ENCODE measurements at regions not wholly inside any gene's neighbourhood (a gene's known extent, or its start where the extent isn't known, plus 50 kb on each side); places are given as distances from the start of the nearest gene placed in this dataset.

GRCh38 chr19:27881213-27881612 is 1331.7 kb downstream of the UQCRFS1 start:
- H3K27me3 ChIP-seq (replicated peaks in 1 of 2; ENCODE audit: control insufficient read depth in 2 of 2, extremely low read depth in 1 of 2, insufficient read depth in 2 of 2, low read length in 1 of 2) = no peaks in the 10 kb centered on the region
- H3K4me3 Mint-ChIP-seq = no peak overlapping the region
- DNase-seq = no peak

GRCh38 chr19:27876976-27877512 is 1335.9 kb downstream of the UQCRFS1 start:
- H3K36me3 Mint-ChIP-seq = no peaks in the 10 kb centered on the region

More at GRCh38 chr19:27881213-27881612, 1331.7 kb downstream of the UQCRFS1 start:
- H3K4me1 Mint-ChIP-seq = no peaks in the 10 kb centered on the region
- H3K27me3 Mint-ChIP-seq = no peaks in the 10 kb centered on the region
- H3K9me3 Mint-ChIP-seq = peaks cover 13 to 20% (median 18%) of the 10 kb centered on the region in 3 donors
- ChIA-PET CTCF (no interaction called here), POLR2A (no interaction called here)
- whole genome bisulfite sequencing (ENCODE audit: insufficient coverage) = no CpG with 5 or more reads among the region's 3 CpGs
- ATAC-seq (replicated peaks in 1 of 4) = no peak
- Histone ChIP-seq H3K9me3 (no peaks in the 10 kb centered on the region), H3K4me1 (ENCODE audit: control insufficient read depth in 1 of 2, extremely low read depth in 1 of 2, insufficient read depth in 2 of 2, low read length in 2 of 2) (no peaks in the 10 kb centered on the region), H3K4me3 (ENCODE audit: control insufficient read depth in 1 of 2, extremely low read depth in 1 of 2, low read length in 1 of 2) (no peak overlapping the region), H3K27ac (ENCODE audit: low read length) (no peak overlapping the region), H3K36me3 (ENCODE audit: control insufficient read depth in 2 of 2, extremely low read depth in 1 of 2, insufficient read depth in 1 of 2, low read length in 1 of 2) (no peaks in the 10 kb centered on the region)
- no peak overlapping the region for H3K27ac Mint-ChIP-seq
- no peaks in the 10 kb centered on the region for H3K36me3 Mint-ChIP-seq

GRCh38 chr19:27876489-27876888 is 1336.5 kb downstream of the UQCRFS1 start:
- CTCF ChIA-PET = no interaction called here
- no CpG with 5 or more reads among the region's 3 CpGs for WGBS (ENCODE audit: insufficient coverage)
- ATAC-seq (replicated peaks in 1 of 4) (no peak), DNase-seq (no peak)
- H3K4me1 Mint-ChIP-seq = no peaks in the 10 kb centered on the region
- H3K4me3 ChIP-seq (ENCODE audit: control insufficient read depth in 1 of 2, extremely low read depth in 1 of 2, low read length in 1 of 2) = no peak overlapping the region
- no peaks in the 10 kb centered on the region for H3K9me3 ChIP-seq
- no peaks in the 10 kb centered on the region for H3K36me3 ChIP-seq (ENCODE audit: control insufficient read depth in 2 of 2, extremely low read depth in 1 of 2, insufficient read depth in 1 of 2, low read length in 1 of 2)
- H3K27ac Mint-ChIP-seq = no peak overlapping the region
- H3K9me3 Mint-ChIP-seq = peaks cover 6 to 15% (median 9%) of the 10 kb centered on the region in 3 donors
- no peaks in the 10 kb centered on the region for H3K36me3 Mint-ChIP-seq
- no peak overlapping the region for H3K27ac ChIP-seq (ENCODE audit: low read length)
- no peak overlapping the region for H3K4me3 Mint-ChIP-seq
- POLR2A ChIA-PET = no interaction called here
- H3K4me1 ChIP-seq (ENCODE audit: control insufficient read depth in 1 of 2, extremely low read depth in 1 of 2, insufficient read depth in 2 of 2, low read length in 2 of 2) = no peaks in the 10 kb centered on the region
- H3K27me3 ChIP-seq (replicated peaks in 1 of 2; ENCODE audit: control insufficient read depth in 2 of 2, extremely low read depth in 1 of 2, insufficient read depth in 2 of 2, low read length in 1 of 2) = no peaks in the 10 kb centered on the region
- H3K27me3 Mint-ChIP-seq = no peaks in the 10 kb centered on the region

More at GRCh38 chr19:27876976-27877512, 1335.9 kb downstream of the UQCRFS1 start:
- ATAC-seq (replicated peaks in 1 of 4) = no peak
- H3K4me1 Mint-ChIP-seq = no peaks in the 10 kb centered on the region
- no peaks in the 10 kb centered on the region for H3K9me3 ChIP-seq
- no peak overlapping the region for H3K4me3 ChIP-seq (ENCODE audit: control insufficient read depth in 1 of 2, extremely low read depth in 1 of 2, low read length in 1 of 2)
- H3K9me3 Mint-ChIP-seq = peaks cover 5 to 14% (median 9%) of the 10 kb centered on the region in 3 donors
- no peak overlapping the region for H3K27ac Mint-ChIP-seq
- POLR2A ChIA-PET = no interaction called here
- H3K27me3 Mint-ChIP-seq = no peaks in the 10 kb centered on the region
- CTCF ChIA-PET = no interaction called here
- no peaks in the 10 kb centered on the region for H3K27me3 ChIP-seq (replicated peaks in 1 of 2; ENCODE audit: control insufficient read depth in 2 of 2, extremely low read depth in 1 of 2, insufficient read depth in 2 of 2, low read length in 1 of 2)
- no peak overlapping the region for H3K27ac ChIP-seq (ENCODE audit: low read length)
- DNase-seq = no peak
- 78% methylated on average over 4 of the region's 6 CpGs for WGBS (ENCODE audit: insufficient coverage)
- H3K4me3 Mint-ChIP-seq = no peak overlapping the region
- H3K36me3 ChIP-seq (ENCODE audit: control insufficient read depth in 2 of 2, extremely low read depth in 1 of 2, insufficient read depth in 1 of 2, low read length in 1 of 2) = no peaks in the 10 kb centered on the region
- H3K4me1 ChIP-seq (ENCODE audit: control insufficient read depth in 1 of 2, extremely low read depth in 1 of 2, insufficient read depth in 2 of 2, low read length in 2 of 2) = no peaks in the 10 kb centered on the region

GRCh38 chr19:27872370-27872769 is 1340.6 kb downstream of the UQCRFS1 start:
- ChIA-PET POLR2A (no interaction called here), CTCF (no interaction called here)
- Mint-ChIP-seq H3K27ac (no peak overlapping the region), H3K36me3 (no peaks in the 10 kb centered on the region), H3K4me1 (no peaks in the 10 kb centered on the region), H3K27me3 (no peaks in the 10 kb centered on the region), H3K9me3 (peaks cover 10 to 21% (median 15%) of the 10 kb centered on the region in 3 donors), H3K4me3 (no peak overlapping the region)
- Histone ChIP-seq H3K27ac (ENCODE audit: low read length) (no peak overlapping the region), H3K36me3 (ENCODE audit: control insufficient read depth in 2 of 2, extremely low read depth in 1 of 2, insufficient read depth in 1 of 2, low read length in 1 of 2) (no peaks in the 10 kb centered on the region), H3K27me3 (replicated peaks in 1 of 2; ENCODE audit: control insufficient read depth in 2 of 2, extremely low read depth in 1 of 2, insufficient read depth in 2 of 2, low read length in 1 of 2) (no peaks in the 10 kb centered on the region), H3K9me3 (no peaks in the 10 kb centered on the region), H3K4me3 (ENCODE audit: control insufficient read depth in 1 of 2, extremely low read depth in 1 of 2, low read length in 1 of 2) (no peak overlapping the region), H3K4me1 (ENCODE audit: control insufficient read depth in 1 of 2, extremely low read depth in 1 of 2, insufficient read depth in 2 of 2, low read length in 2 of 2) (no peaks in the 10 kb centered on the region)
- DNase-seq (no peak), ATAC-seq (replicated peaks in 1 of 4) (no peak)
- 93% methylated on average over 3 of the region's 4 CpGs for WGBS (ENCODE audit: insufficient coverage)

GRCh38 chr19:27870293-27870692 is 1342.7 kb downstream of the UQCRFS1 start:
- POLR2A ChIA-PET = no interaction called here
- no peak for ATAC-seq (replicated peaks in 1 of 4)
- H3K4me3 Mint-ChIP-seq = no peak overlapping the region

GRCh38 chr19:27868007-27868406 is 1344.9 kb downstream of the UQCRFS1 start:
- no peaks in the 10 kb centered on the region for H3K4me1 ChIP-seq (ENCODE audit: control insufficient read depth in 1 of 2, extremely low read depth in 1 of 2, insufficient read depth in 2 of 2, low read length in 2 of 2)
- H3K27me3 ChIP-seq (replicated peaks in 1 of 2; ENCODE audit: control insufficient read depth in 2 of 2, extremely low read depth in 1 of 2, insufficient read depth in 2 of 2, low read length in 1 of 2) = no peaks in the 10 kb centered on the region
- no peak for DNase-seq
- no peaks in the 10 kb centered on the region for H3K36me3 ChIP-seq (ENCODE audit: control insufficient read depth in 2 of 2, extremely low read depth in 1 of 2, insufficient read depth in 1 of 2, low read length in 1 of 2)
- Mint-ChIP-seq H3K36me3 (peaks cover 6% of the 10 kb centered on the region), H3K27ac (no peak overlapping the region), H3K27me3 (no peaks in the 10 kb centered on the region), H3K4me3 (no peak overlapping the region), H3K9me3 (peaks cover 10 to 36% (median 29%) of the 10 kb centered on the region in 3 donors), H3K4me1 (no peaks in the 10 kb centered on the region)
- POLR2A ChIA-PET = no interaction called here
- no peak for ATAC-seq (replicated peaks in 1 of 4)
- H3K9me3 ChIP-seq = no peaks in the 10 kb centered on the region
- CTCF ChIA-PET = no interaction called here
- no peak overlapping the region for H3K4me3 ChIP-seq (ENCODE audit: control insufficient read depth in 1 of 2, extremely low read depth in 1 of 2, low read length in 1 of 2)
- no peak overlapping the region for H3K27ac ChIP-seq (ENCODE audit: low read length)

More at GRCh38 chr19:27870293-27870692, 1342.7 kb downstream of the UQCRFS1 start:
- no peaks in the 10 kb centered on the region for H3K4me1 Mint-ChIP-seq
- no peaks in the 10 kb centered on the region for H3K27me3 Mint-ChIP-seq
- H3K4me3 ChIP-seq (ENCODE audit: control insufficient read depth in 1 of 2, extremely low read depth in 1 of 2, low read length in 1 of 2) = no peak overlapping the region
- H3K9me3 Mint-ChIP-seq = peaks cover 10 to 31% (median 25%) of the 10 kb centered on the region in 3 donors
- DNase-seq = no peak
- H3K27me3 ChIP-seq (replicated peaks in 1 of 2; ENCODE audit: control insufficient read depth in 2 of 2, extremely low read depth in 1 of 2, insufficient read depth in 2 of 2, low read length in 1 of 2) = no peaks in the 10 kb centered on the region
- H3K27ac Mint-ChIP-seq = no peak overlapping the region
- H3K36me3 Mint-ChIP-seq = peaks cover 6% of the 10 kb centered on the region
- CTCF ChIA-PET = no interaction called here
- no peaks in the 10 kb centered on the region for H3K4me1 ChIP-seq (ENCODE audit: control insufficient read depth in 1 of 2, extremely low read depth in 1 of 2, insufficient read depth in 2 of 2, low read length in 2 of 2)
- no peaks in the 10 kb centered on the region for H3K36me3 ChIP-seq (ENCODE audit: control insufficient read depth in 2 of 2, extremely low read depth in 1 of 2, insufficient read depth in 1 of 2, low read length in 1 of 2)
- H3K27ac ChIP-seq (ENCODE audit: low read length) = no peak overlapping the region
- H3K9me3 ChIP-seq = no peaks in the 10 kb centered on the region
